Stimulated activated CD8-positive, alpha-beta memory T cell treated with anti-CD3 and anti-CD28 coated beads, Interleukin-7, amount 100 ng/mL, for 1 hour (primary cell): ENCODE measurements at regions not wholly inside any gene's neighbourhood (a gene's known extent, or its start where the extent isn't known, plus 50 kb on each side); places are given as distances from the start of the nearest gene placed in this dataset.
"Not testable (repeated sequence)": the region's sequence is repeated elsewhere in the genome, so short reads cannot be mapped to it uniquely, and the experiment has no call there.

Experiments
- DNase-seq, 2 donors: peaks; one replicate each; pipeline ENCODE4 v3.0.0-alpha.2; 2020; ENCODE audit warnings: low read depth in 2 of 2

DNA sequence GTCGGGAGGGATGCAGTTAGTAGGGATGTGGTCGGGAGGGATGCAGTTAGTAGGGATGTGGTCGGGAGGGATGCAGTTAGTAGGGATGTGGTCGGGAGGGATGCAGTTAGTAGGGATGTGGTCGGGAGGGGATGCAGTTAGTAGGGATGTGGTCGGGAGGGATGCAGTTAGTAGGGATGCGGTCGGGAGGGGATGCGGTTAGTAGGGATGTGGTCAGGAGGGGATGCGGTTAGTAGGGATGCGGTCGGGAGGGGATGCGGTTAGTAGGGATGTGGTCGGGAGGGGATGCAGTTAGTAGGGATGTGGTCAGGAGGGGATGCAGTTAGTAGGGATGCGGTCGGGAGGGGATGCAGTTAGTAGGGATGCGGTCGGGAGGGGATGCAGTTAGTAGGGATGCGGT, 96.2 kb downstream of the BDH1 start:
- DNase-seq: not testable (repeated sequence)

DNA sequence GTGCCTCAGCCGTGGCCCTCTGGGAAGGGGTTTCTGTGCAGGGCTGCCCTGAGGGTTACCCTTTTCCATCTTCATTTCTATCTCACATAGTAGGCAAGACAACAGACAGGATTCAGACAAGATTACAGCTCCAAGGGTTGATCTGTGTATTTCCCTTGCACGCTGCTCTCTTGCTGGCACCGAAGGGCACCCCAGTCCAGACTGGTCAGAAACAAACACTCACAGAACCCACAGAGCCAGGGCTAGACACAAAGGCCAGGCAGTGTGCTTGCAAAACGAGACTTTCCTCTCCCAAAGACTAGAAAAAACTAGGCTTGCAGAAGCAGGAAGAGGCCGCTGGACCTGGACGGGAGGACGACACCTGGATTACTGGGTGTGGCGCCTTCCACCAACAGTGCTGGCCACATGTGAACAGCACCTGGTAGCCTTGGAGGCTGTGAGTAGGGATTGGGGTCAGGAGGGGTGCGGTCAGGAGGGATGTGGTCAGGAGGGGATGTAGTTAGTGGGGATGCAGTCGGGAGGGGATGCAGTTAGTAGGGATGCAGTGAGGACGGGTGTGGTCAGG, 96.8 kb downstream of the BDH1 start:
- no peak for DNase-seq

DNA sequence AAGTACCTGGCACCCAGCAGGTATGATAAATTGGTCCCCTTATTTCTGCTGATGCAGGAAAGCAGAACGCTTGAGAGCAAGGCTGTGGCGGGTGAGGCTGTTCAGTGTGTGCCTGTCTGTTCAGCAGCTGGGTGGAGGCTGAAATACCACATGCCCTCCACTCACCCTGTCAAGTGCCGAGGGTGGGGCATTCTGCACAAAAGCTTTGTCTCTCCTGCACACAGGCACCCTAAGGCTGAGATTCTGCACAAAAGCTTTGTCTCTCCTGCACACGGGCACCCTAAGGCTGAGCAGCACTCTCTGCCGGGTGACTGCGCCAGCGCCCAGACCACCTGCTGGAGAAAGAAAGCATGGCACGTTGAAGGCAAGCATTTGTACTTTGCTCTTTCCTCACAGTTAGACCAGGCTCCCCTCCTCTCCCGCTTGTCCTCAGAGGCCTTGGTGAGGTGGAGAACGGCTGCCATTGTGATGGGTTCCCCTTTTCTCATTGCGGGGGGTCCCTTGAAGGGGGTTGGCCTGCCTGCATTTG, 97.5 kb downstream of the BDH1 start:
- DNase-seq: no peak

DNA sequence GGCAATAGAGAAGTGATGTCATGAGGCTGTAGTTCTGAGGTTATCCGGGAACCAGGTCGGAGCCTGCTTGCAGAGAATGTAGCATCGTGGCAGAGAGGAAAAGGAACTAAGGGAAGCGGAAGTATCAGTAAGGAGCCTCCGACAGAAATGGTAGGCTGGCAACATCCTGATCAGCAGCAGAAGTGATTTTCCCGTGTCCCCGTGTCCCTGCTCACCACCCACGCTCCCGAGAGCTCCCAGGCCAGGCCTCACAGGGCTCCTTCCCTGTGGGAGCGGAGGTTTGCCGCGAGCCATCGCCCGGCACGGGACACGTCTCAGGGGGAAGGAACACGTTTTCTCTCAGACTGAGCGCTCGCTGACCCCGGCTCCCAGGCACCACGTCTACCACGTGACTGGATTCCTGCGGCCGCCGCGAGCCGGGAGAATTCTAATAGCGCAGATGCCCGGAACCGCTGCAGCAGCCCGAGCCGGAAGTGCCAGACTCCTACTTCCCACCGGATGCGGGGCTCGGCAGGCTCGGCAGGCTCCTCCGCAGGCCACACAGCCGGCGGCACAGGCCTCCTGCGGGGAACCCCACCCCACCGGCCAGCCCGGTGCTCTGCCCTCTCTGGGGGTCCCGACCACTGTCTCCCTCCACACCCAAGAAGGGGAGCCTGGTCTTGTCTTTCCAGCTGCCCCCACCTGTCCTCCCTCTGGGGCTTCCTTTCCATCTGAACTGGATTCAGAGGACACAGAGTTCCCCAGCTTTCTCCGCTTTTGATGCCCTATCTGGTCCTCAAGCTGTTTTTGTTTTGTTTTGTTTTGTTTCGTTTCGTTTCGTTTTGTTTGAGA, 99.3 kb downstream of the BDH1 start:
- no peak for DNase-seq

DNA sequence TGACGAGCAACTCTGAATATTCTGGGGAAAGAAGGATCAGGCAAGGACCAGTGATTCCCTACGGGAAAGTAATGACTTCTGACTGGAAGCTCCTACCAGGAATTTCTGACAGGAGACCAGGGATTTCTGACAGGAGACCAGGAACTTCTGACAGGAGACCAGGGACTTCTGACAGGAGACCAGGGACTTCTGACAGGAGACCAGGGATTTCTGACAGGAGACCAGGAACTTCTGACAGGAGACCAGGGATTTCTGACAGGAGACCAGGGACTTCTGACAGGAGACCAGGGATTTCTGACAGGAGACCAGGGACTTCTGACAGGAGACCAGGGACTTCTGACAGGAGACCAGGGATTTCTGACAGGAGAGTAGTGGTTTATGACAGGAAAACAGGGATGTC, 100.9 kb downstream of the BDH1 start:
- not testable (repeated sequence) for DNase-seq

DNA sequence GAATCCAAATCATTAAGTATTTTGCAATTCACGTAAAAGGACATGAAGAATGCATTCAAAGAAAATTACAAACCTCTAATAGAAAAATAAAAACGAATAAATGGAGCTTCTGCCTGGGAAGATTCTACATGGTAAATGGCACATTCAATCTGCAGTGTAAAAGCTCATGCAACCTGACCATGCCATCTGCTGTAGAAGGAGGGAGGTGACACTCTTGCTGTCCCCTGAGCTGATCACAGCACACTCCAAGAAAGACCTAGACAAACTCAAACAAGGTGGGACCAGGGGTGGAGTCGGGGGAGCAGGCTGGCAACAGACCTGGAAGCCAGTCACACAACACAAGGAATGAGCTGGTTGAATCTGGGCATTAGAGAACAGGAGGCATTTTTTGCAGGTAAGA, 101.8 kb downstream of the BDH1 start:
- DNase-seq: no peak

DNA sequence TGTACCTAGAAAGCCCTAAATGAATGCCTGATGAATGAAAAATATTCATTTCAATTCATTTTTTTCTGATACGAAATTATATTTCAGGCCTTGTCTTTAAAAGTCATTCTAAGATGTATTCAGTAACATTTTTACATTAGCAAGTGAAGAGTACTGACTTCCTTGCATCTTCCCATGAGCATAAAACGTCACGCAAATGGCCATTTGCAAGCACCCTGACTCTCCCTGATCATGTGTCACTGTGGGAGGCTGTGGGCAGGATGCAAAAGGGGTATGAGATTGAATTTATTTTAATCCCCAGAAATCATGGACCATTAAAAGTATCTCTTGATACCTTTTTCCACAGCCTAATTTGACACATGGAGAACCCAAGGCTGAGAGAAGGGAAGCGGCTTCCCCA, 105.0 kb downstream of the BDH1 start:
- no peak for DNase-seq

- no peak for DNase-seq
These were observed 105.5 kb downstream of the BDH1 start for GRCh38 chr3:197450308-197450707.

DNA sequence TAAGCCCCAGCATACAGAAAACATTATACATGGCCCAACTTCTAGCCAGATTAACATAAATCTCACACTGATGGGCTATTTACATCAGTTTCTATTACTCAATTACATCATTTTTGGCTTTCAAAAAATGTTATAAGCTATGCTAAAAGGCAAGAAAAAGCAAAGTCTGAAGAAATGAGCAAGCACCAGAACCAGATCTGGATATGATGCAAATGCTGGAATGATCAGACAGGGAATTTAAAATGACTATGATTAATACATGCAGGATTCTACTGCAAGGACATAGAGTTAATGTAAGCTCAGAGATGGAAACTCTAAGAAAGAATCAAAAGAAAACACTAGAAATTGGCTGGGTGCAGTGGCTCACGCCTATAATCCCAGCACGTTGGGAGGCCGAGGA, 106.6 kb downstream of the BDH1 start:
- not testable (repeated sequence) for DNase-seq

DNA sequence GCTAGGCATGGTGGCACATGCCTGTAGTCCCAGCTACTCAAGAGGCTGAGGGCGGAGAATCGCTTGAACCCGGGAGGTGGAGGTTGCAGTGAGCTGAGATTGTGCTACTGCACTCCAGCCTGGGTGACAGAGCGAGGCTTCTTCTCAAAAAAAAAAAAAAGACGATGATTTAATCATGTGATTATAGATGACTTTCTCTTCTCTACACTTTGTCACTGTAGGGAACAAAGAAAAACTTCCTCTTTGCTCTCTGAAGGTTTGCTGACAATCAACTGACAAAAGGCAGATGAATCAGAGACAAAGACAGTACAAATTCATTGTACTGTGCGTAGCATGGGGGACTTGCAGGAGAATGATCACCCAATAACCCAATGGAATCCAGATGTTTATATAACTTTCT, 108.0 kb downstream of the BDH1 start:
- not testable (repeated sequence) for DNase-seq

DNA sequence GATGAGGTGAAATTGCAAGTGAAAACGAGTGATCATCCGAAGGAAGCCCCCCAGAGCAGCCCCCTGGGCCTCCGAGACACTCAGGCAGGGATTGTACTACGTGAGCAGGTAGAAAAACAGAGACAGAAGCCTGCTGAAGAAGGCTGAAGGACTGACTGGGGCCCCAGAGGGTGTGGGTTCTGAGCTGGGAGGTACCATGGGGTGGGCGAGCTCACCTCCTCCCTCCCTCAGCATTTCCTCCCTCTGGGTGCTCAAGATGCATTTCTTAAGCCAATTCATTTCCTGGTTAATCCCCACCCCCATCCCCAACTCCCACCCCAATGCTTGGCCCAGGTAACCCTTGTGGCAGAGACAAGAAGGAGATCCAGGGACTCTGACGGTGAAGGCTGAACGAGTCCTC, 108.7 kb downstream of the BDH1 start:
- no peak for DNase-seq

DNA sequence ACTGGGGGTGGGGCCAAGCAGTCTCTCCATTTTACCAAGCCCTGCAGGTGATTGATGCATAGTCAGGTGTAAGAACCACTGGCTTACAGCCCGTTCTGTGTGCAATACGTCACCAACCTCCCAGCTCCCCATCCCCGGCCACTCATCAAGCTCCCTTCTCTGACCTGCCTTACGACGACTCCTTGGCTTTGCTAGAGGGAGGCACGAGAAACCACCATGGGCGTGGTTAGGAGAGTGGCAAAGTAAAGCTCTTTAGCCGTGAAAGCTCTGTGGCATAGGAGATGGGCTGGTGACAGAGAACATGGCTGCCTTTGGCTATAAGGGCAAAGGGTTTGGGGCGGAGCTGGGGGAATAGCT, 109.1 kb downstream of the BDH1 start:
- DNase-seq: no peak

DNA sequence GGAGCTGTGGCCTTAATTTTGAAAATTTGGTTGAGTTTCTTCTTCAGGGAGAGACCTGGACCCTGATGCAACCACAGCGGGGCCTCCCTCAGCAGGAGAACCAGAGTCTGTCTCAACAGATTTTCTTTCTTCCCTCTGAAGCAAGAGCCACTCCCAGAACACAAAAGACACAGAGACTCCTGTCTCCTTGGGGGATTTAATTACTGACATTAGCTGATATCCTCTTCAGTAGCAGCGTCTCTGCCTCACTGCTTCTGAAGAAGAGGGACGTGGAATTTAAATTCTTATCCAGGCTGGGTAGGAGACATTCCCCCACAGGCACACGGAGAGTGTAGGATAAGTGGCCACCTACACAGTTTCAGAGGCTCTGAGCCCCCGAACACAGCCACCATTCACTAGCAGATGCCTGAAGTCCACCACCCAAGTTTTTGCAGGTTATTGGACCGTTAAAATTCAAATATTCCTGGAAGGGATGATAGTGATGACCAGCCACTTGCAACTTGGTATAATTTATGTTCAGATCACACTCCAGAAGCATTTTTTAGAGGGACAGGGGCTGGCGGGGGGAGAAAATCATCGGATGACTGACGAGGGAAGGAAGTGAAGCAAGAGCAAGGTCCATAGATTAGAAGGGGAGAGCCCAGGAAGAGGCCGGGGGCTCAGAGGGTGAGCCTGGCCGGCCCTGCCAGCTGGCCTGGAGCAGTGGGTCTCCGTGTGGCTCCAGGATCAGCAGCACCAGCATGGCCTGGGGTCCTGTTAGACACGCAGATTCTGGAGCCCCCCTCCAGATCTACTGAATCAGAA, 109.7 kb downstream of the BDH1 start:
- DNase-seq: no peak

DNA sequence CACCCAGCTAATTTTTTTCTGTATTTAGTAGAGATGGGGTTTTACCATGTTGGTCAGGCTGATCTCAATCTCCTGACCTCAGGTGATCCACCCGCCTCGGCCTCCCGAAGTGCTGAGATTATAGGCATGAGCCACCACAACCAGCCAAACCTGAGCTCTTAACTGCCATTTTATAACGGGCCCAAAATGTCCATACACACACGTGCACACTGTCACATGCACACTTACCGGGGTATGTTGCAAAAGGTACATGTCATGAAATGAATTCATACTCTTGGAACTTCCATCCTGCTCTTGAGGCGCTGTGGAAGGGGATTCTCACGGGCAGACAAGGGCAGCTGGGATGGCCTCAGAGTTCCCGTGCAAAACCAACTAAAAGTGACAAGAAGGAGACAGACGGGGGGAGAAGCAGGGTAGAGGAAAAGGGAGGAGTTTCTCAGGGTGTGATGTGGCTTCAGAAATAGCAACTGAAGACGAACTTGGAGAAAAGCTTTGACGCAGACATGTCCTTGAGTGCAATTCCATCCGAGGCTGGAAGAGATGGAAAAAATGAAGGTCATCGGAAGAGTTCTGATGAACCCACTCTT, 110.9 kb downstream of the BDH1 start:
- no peak for DNase-seq

DNA sequence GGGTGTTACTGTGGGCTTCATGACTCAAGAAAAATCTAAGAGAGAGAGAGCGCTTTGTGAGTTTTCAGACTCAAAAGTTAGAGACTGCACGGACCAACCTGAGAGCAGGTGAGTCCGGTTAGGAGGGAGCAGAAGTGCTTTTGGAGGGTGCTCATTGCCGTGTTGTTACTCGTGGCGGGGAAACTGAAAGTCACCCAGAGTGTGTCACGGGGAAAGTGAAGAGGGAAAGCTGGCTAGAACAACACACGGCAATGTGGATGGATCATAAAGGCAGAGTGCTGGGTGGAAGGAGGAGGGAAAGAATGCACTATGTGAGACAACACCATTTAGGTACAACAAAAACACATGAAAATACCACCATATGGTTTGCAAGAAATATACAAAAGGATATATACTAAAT, 112.3 kb downstream of the BDH1 start:
- DNase-seq: no peak

- no peak for DNase-seq
These were observed 115.0 kb downstream of the BDH1 start for GRCh38 chr3:197440717-197441303.

- DNase-seq: no peak
These were observed 116.9 kb downstream of the BDH1 start for GRCh38 chr3:197438906-197439305.

DNA sequence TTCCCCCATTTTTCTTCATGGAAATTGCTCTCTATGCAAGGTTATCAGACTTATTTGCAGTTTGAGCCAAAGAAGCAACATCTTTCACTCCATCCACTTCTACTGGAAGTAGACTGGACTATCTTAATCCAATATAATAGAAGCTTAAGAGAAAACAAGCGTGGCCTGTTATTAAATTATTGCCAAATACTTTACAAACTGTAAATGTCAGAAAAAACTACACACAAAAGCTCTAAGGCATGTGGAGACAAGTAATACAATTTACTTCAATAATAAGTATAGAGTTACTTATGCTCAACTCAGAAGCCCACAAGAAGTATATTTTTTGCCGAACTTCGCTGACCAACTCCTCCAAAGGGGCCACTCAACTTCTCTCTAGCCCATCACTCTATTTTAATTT, 120.3 kb downstream of the BDH1 start:
- no peak for DNase-seq

- DNase-seq: no peak
These were observed 120.9 kb downstream of the BDH1 start for GRCh38 chr3:197434830-197435229.

DNA sequence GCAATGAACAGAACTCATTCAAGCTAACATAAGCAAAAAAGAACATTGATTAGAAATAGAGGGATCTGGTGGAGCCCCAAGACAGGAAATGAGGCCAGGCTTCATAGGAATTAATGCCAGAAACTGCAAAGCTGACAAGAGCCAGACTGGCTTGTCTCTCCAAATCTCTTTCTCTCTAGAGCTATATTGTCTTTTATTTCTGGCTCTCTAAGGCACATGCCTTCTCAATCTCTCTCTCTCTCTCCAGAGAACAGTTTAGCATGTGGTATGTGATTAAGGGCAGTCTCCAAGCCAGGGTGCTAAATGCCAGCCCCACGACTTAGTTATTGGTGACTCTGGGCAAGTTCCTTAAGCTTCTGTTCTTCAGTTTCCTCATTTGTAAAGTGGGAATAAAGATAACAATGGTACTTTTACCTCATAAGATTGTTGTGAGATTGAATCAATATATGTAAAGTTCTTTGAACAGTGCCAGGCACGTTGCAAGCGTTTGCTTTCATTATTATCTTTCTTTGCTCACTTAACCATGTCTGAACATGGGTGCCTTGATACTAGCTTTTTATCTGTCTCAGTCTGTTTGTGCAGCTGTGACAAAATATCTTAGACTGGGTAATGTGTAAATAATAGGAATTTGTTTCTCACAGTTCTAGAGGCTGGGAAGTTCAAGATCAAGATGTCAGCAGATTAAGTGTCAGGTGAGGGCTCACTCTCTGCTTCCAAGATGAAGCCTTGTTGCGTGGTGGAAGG, 123.2 kb downstream of the BDH1 start:
- no peak for DNase-seq

- no peak for DNase-seq
These were observed 124.3 kb downstream of the BDH1 start for GRCh38 chr3:197431346-197431910.
